ENCODE measurements at regions not wholly inside any gene's neighbourhood (a gene's known extent, or its start where the extent isn't known, plus 50 kb on each side); places are given as distances from the start of the nearest gene placed in this dataset.
"Not testable (repeated sequence)": the region's sequence is repeated elsewhere in the genome, so short reads cannot be mapped to it uniquely, and the experiment has no call there.

DNA sequence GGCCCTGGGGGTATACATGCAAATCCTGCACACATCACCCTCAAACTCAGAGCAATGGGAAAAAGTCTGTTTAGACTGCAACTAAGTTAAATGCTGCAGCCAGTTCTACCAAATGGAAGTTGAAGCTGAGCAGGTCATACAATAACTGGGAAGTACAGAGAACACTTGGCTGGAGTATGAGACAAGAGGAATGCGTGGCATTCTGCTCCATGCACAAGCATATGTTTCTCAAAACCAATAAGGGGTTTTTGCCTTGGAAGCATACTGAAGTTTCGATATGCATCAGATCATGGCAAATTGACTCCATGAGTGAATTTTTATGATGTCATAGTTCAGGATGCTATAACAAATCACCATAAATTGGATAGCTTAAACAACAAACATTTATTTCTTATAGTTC, 193.8 kb downstream of the COL12A1 start:
- Histone ChIP-seq H3K9ac (ENCODE audit: low read length) (no peak overlapping the region), H3K4me2 (ENCODE audit: low read length) (no peak overlapping the region), H3K79me2 (ENCODE audit: insufficient read depth, low read length) (no peaks in the 10 kb centered on the region), H3K27me3 (ENCODE audit: insufficient read depth, low read length) (no peaks in the 10 kb centered on the region), H3F3A (ENCODE audit: insufficient read depth, low read length) (no peaks in the 10 kb centered on the region), H3K4me1 (ENCODE audit: insufficient read depth, low read length, severe bottlenecking) (no peaks in the 10 kb centered on the region), H3K4me3 (ENCODE audit: low read depth, low read length, poor library complexity, severe bottlenecking) (no peak overlapping the region), H3K27ac (ENCODE audit: low read depth, low read length, poor library complexity, severe bottlenecking) (no peak overlapping the region), H3K9me3 (ENCODE audit: low read length) (no peaks in the 10 kb centered on the region), H3K36me3 (ENCODE audit: insufficient read depth, low read length) (no peaks in the 10 kb centered on the region), H2AFZ (ENCODE audit: low read length) (no peak overlapping the region), H3K9me2 (ENCODE audit: low read depth, low read length) (no peaks in the 10 kb centered on the region), H4K20me1 (ENCODE audit: insufficient read depth, low read length) (no peaks in the 10 kb centered on the region)
- no peak for TF ChIP-seq EZH2 (IDR thresholded peaks at IDR 0.05; ENCODE audit: borderline replicate concordance, low read length)
- TF ChIP-seq, protein P1, sequence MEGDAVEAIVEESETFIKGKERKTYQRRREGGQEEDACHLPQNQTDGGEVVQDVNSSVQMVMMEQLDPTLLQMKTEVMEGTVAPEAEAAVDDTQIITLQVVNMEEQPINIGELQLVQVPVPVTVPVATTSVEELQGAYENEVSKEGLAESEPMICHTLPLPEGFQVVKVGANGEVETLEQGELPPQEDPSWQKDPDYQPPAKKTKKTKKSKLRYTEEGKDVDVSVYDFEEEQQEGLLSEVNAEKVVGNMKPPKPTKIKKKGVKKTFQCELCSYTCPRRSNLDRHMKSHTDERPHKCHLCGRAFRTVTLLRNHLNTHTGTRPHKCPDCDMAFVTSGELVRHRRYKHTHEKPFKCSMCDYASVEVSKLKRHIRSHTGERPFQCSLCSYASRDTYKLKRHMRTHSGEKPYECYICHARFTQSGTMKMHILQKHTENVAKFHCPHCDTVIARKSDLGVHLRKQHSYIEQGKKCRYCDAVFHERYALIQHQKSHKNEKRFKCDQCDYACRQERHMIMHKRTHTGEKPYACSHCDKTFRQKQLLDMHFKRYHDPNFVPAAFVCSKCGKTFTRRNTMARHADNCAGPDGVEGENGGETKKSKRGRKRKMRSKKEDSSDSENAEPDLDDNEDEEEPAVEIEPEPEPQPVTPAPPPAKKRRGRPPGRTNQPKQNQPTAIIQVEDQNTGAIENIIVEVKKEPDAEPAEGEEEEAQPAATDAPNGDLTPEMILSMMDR (IDR thresholded peaks at IDR 0.05; ENCODE audit: low read length) = no peak

DNA sequence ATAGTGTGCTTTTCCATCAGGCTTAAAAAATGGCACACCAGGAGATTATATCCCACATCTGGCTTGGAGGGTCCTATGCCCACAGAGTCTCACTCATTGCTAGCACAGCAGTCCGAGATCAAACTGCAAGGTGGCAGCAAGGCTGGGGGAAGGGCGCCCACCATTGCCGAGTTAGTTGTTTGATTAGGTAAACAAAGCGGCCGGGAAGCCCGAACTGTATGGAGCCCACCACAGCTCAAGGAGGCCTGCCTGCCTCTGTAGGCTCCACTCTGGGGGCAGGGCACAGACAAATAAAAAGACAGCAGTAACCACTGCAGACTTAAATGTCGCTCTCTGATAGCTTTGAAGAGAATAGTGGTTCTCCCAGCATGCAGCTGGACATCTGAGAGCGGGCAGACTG, 201.9 kb downstream of the COL12A1 start:
- H3K36me3 ChIP-seq (ENCODE audit: insufficient read depth, low read length); H3F3A ChIP-seq (ENCODE audit: insufficient read depth, low read length); H3K9me3 ChIP-seq (ENCODE audit: low read length); H3K27ac ChIP-seq (ENCODE audit: low read depth, low read length, poor library complexity, severe bottlenecking); H3K4me1 ChIP-seq (ENCODE audit: insufficient read depth, low read length, severe bottlenecking); H4K20me1 ChIP-seq (ENCODE audit: insufficient read depth, low read length); H3K27me3 ChIP-seq (ENCODE audit: insufficient read depth, low read length); H3K9me2 ChIP-seq (ENCODE audit: low read depth, low read length); H2AFZ ChIP-seq (ENCODE audit: low read length); H3K9ac ChIP-seq (ENCODE audit: low read length); H3K79me2 ChIP-seq (ENCODE audit: insufficient read depth, low read length); H3K4me3 ChIP-seq (ENCODE audit: low read depth, low read length, poor library complexity, severe bottlenecking); H3K4me2 ChIP-seq (ENCODE audit: low read length): not testable (repeated sequence)

- no peaks in the 10 kb centered on the region for H3K36me3 ChIP-seq (ENCODE audit: insufficient read depth, low read length)
- no peak overlapping the region for H3K4me2 ChIP-seq (ENCODE audit: low read length)
- no peaks in the 10 kb centered on the region for H3F3A ChIP-seq (ENCODE audit: insufficient read depth, low read length)
- H3K4me1 ChIP-seq (ENCODE audit: insufficient read depth, low read length, severe bottlenecking) = no peaks in the 10 kb centered on the region
- no peaks in the 10 kb centered on the region for H3K9me3 ChIP-seq (ENCODE audit: low read length)
- H3K9me2 ChIP-seq (ENCODE audit: low read depth, low read length) = no peaks in the 10 kb centered on the region
- H3K27me3 ChIP-seq (ENCODE audit: insufficient read depth, low read length) = no peaks in the 10 kb centered on the region
- no peak overlapping the region for H3K9ac ChIP-seq (ENCODE audit: low read length)
- H3K27ac ChIP-seq (ENCODE audit: low read depth, low read length, poor library complexity, severe bottlenecking) = no peak overlapping the region
- H3K4me3 ChIP-seq (ENCODE audit: low read depth, low read length, poor library complexity, severe bottlenecking) = no peak overlapping the region
- H3K79me2 ChIP-seq (ENCODE audit: insufficient read depth, low read length) = no peaks in the 10 kb centered on the region
- H2AFZ ChIP-seq (ENCODE audit: low read length) = no peak overlapping the region
- TF ChIP-seq, protein P1 (IDR thresholded peaks at IDR 0.05; ENCODE audit: low read length) = no peak
- no peak for TF ChIP-seq EZH2 (IDR thresholded peaks at IDR 0.05; ENCODE audit: borderline replicate concordance, low read length)
- no peaks in the 10 kb centered on the region for H4K20me1 ChIP-seq (ENCODE audit: insufficient read depth, low read length)
These were observed 208.2 kb downstream of the COL12A1 start for GRCh38 chr6:74997646-74998045.

GRCh38 chr6:74993136-74993535, 212.7 kb downstream of the COL12A1 start:
- no peaks in the 10 kb centered on the region for H3F3A ChIP-seq (ENCODE audit: insufficient read depth, low read length)
- TF ChIP-seq EZH2 (IDR thresholded peaks at IDR 0.05; ENCODE audit: borderline replicate concordance, low read length) = no peak
- TF ChIP-seq, protein P1 (IDR thresholded peaks at IDR 0.05; ENCODE audit: low read length) = no peak
- no peak overlapping the region for H3K4me2 ChIP-seq (ENCODE audit: low read length)
- no peaks in the 10 kb centered on the region for H3K36me3 ChIP-seq (ENCODE audit: insufficient read depth, low read length)
- no peaks in the 10 kb centered on the region for H3K4me1 ChIP-seq (ENCODE audit: insufficient read depth, low read length, severe bottlenecking)
- no peak overlapping the region for H2AFZ ChIP-seq (ENCODE audit: low read length)
- no peak overlapping the region for H3K9ac ChIP-seq (ENCODE audit: low read length)
- no peaks in the 10 kb centered on the region for H3K27me3 ChIP-seq (ENCODE audit: insufficient read depth, low read length)
- no peaks in the 10 kb centered on the region for H3K79me2 ChIP-seq (ENCODE audit: insufficient read depth, low read length)
- H3K9me2 ChIP-seq (ENCODE audit: low read depth, low read length) = no peaks in the 10 kb centered on the region
- no peak overlapping the region for H3K4me3 ChIP-seq (ENCODE audit: low read depth, low read length, poor library complexity, severe bottlenecking)
- H3K9me3 ChIP-seq (ENCODE audit: low read length) = no peaks in the 10 kb centered on the region
- H4K20me1 ChIP-seq (ENCODE audit: insufficient read depth, low read length) = no peaks in the 10 kb centered on the region
- H3K27ac ChIP-seq (ENCODE audit: low read depth, low read length, poor library complexity, severe bottlenecking) = no peak overlapping the region
